HG02759 (cell line): ENCODE measurements at regions not wholly inside any gene's neighbourhood (a gene's known extent, or its start where the extent isn't known, plus 50 kb on each side); places are given as distances from the start of the nearest gene placed in this dataset.

Experiments
- ATAC-seq: cut with Tn5 transposase; IDR thresholded peaks from one replicate; pipeline ENCODE4 v1.9.1; 2021; ENCODE audit warnings: mild to moderate bottlenecking, moderate library complexity; ENCODE audit not compliant: unreplicated experiment

DNA sequence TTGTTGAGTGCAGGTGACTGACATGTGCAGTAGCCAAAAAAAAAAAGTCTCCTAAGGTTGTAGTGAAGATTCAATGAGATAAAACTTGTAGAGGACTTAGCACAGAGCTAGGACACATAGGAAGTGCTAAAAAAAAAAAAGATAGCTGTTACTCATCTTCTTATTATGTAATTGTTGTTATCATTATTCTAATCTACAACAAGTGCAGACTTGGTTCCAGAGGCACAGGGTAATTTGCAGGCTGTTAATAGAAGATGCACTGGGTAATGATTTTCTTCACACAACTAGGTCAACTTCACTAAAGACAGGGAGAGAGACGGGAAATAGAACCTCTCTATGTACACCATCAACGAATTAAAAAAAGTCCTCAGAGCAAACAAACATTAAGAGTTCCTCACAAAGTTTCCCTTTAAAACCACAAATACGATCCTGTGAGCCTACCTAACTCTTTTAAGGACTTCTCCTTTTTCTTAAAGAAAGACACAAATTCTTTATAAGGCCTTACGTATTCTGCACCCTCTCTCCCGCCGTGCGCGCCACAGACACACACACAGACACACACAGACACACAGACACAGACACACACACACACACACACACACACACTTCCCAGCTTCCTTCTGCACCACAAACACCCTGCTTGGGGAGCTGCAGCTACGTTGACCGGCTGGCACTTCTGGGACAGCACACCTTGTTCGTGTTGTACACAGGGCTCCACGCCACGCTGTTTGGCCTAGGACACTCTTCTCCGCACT, 49.8 kb upstream of the GADD45A start:
- ATAC-seq: no peak
